Neural cell (in vitro differentiated cells): ENCODE measurements at regions not wholly inside any gene's neighbourhood (a gene's known extent, or its start where the extent isn't known, plus 50 kb on each side); places are given as distances from the start of the nearest gene placed in this dataset.

Source experiments
- CTCF ChIP-seq: fragments of 450-650 bp; IDR thresholded peaks from 2 replicates; pipeline ENCODE4 v1.5.1; 2014; ENCODE audit warnings: antibody characterized with exemption, mild to moderate bottlenecking, moderate library complexity; ENCODE audit not compliant: poor library complexity, severe bottlenecking
- EZH2 ChIP-seq: fragments of 200-600, 300-800 bp; shearing (Covaris generic), sonication (generic); IDR thresholded peaks from 2 replicates; pipeline ENCODE4 v1.6.1; 2014; ENCODE audit warnings: antibody characterized with exemption, low read length, borderline replicate concordance, mild to moderate bottlenecking; ENCODE audit not compliant: insufficient read depth, poor library complexity, severe bottlenecking
- SMC3 ChIP-seq: fragments of 450-650 bp; conservative IDR thresholded peaks from 2 replicates; pipeline ENCODE4 v1.6.1; 2014; ENCODE audit warnings: antibody characterized with exemption, mild to moderate bottlenecking, moderate library complexity; ENCODE audit not compliant: poor library complexity

DNA sequence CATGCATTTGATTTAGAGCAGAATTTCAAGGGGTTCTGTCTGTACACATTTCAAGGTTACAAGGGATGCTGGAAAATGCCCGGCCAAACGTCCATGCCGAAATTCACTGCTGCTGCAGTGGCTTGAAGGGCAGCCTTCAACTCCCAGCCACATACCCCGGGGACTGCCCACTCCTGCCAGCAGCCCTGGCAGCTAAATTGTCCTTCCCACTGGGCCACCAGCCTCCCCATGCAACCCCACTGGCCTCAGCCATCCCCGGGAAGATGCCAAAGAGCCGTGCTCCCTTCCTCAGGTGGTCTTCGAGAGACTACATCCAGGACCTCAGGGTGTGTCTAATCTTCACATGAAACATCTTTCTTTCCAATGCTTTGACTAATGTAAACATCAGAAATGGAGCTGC lies 478.7 kb upstream of the MYT1L start:
- TF ChIP-seq EZH2, result no peak
- TF ChIP-seq CTCF, result no peak
- TF ChIP-seq SMC3, result no peak
